HG03175 (cell line): ENCODE measurements at regions not wholly inside any gene's neighbourhood (a gene's known extent, or its start where the extent isn't known, plus 50 kb on each side); places are given as distances from the start of the nearest gene placed in this dataset.
A peak's percentile ranks its signal among the peaks of the same experiment; 100 is the strongest.
"Not testable (repeated sequence)": the region's sequence is repeated elsewhere in the genome, so short reads cannot be mapped to it uniquely, and the experiment has no call there.

ENCODE experiments used
- ATAC-seq: cut with Tn5 transposase; IDR thresholded peaks from one replicate; pipeline ENCODE4 v1.9.1; 2021; ENCODE audit warnings: mild to moderate bottlenecking, moderate library complexity; ENCODE audit not compliant: unreplicated experiment

- ATAC-seq, result no peak
These were observed 50.6 kb upstream of the NKD1 start for GRCh38 chr16:50497592-50497991.

- no peak for ATAC-seq
These were observed 51.2 kb upstream of the NKD1 start for GRCh38 chr16:50496990-50497389.

- no peak for ATAC-seq
These were observed 52.5 kb upstream of the NKD1 start for GRCh38 chr16:50495673-50496072.

GRCh38 chr16:50494501-50495491 is 53.4 kb upstream of the NKD1 start:
- no peak for ATAC-seq

- no peak for ATAC-seq
These were observed 56.7 kb upstream of the NKD1 start for GRCh38 chr16:50491516-50491915.

GRCh38 chr16:50490828-50491227 is 57.4 kb upstream of the NKD1 start:
- no peak for ATAC-seq

GRCh38 chr16:50489182-50489581 is 59.0 kb upstream of the NKD1 start:
- no peak for ATAC-seq

GRCh38 chr16:50487528-50487927 is 60.7 kb upstream of the NKD1 start:
- no peak for ATAC-seq

GRCh38 chr16:50486162-50486561 is 62.0 kb upstream of the NKD1 start:
- not testable (repeated sequence) for ATAC-seq

GRCh38 chr16:50485232-50485631 is 63.0 kb upstream of the NKD1 start:
- no peak for ATAC-seq

- ATAC-seq, result no peak
These were observed 65.9 kb upstream of the NKD1 start for GRCh38 chr16:50482271-50482670.

GRCh38 chr16:50480206-50480605 is 68.0 kb upstream of the NKD1 start:
- ATAC-seq, result no peak

GRCh38 chr16:50479771-50480170 is 68.4 kb upstream of the NKD1 start:
- no peak for ATAC-seq

- no peak for ATAC-seq
These were observed 69.4 kb upstream of the NKD1 start for GRCh38 chr16:50478773-50479149.

- ATAC-seq, result no peak
These were observed 70.0 kb upstream of the NKD1 start for GRCh38 chr16:50478075-50478772.

- no peak for ATAC-seq
These were observed 71.5 kb upstream of the NKD1 start for GRCh38 chr16:50476486-50477255.

- no peak for ATAC-seq
These were observed 73.0 kb upstream of the NKD1 start for GRCh38 chr16:50475170-50475569.

GRCh38 chr16:50474138-50474537 is 74.1 kb upstream of the NKD1 start:
- ATAC-seq, result no peak

GRCh38 chr16:50473356-50473945 is 74.7 kb upstream of the NKD1 start:
- peak; percentile 68 for ATAC-seq

- no peak for ATAC-seq
These were observed 75.7 kb upstream of the NKD1 start for GRCh38 chr16:50472472-50472871.

GRCh38 chr16:50470687-50471086 is 77.5 kb upstream of the NKD1 start:
- ATAC-seq, result no peak
